Bone marrow (tissue), 2 donors: ENCODE measurements at regions not wholly inside any gene's neighbourhood (a gene's known extent, or its start where the extent isn't known, plus 50 kb on each side); places are given as distances from the start of the nearest gene placed in this dataset.

Experiments used
- DNase-seq, 2 donors: peaks; one replicate each; lab custom pipeline; 2025; lab: John Stamatoyannopoulos, UW

GRCh38 chr2:8518979-8519668 lies 162.7 kb upstream of the ID2 start:
- no peak for DNase-seq

GRCh38 chr2:8520791-8521344 lies 161.0 kb upstream of the ID2 start:
- peak in 1 of 2 donors; percentile 65 for DNase-seq

DNA sequence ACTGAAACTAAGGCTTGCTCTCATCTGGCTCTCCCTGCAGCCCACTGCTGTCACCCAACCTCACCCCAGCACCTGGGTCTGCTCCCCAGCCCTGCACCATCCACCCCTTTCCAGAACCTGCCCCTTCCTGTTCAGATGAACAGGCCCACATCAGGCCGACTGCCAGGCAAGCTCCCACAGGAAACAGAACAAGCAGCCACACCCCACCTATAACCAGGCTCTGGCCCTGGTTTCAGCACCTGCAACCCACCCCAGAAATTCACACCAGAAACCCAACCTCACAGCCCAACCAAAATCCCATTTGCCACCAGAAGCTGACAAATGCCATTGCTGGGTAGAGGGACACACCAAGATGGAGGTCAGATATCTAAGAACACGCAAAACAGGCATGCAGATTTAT lies 159.2 kb upstream of the ID2 start:
- DNase-seq = no peak

GRCh38 chr2:8524388-8524787 lies 157.5 kb upstream of the ID2 start:
- no peak for DNase-seq

DNA sequence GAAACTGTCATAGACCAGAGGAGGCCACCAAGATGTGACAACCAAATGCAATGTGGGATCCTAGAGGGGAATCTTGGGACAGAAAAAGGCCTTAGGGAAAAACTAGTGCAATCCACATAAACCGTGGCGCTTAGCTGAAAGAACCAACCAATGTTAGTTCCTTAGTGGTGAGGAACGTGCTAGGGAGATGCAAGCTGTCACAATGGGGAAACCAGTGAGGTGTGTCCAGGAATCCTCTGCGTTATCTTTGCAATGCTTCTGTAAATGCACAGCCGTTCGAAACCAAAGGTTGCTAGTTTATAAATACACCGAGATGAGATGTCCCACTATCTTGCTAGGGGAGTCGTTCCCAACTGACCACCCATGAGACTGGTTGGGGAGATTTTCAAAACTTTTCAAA lies 157.0 kb upstream of the ID2 start:
- DNase-seq = no peak

- no peak for DNase-seq
Measured at GRCh38 chr2:8525236-8525581, 156.6 kb upstream of the ID2 start.

DNA sequence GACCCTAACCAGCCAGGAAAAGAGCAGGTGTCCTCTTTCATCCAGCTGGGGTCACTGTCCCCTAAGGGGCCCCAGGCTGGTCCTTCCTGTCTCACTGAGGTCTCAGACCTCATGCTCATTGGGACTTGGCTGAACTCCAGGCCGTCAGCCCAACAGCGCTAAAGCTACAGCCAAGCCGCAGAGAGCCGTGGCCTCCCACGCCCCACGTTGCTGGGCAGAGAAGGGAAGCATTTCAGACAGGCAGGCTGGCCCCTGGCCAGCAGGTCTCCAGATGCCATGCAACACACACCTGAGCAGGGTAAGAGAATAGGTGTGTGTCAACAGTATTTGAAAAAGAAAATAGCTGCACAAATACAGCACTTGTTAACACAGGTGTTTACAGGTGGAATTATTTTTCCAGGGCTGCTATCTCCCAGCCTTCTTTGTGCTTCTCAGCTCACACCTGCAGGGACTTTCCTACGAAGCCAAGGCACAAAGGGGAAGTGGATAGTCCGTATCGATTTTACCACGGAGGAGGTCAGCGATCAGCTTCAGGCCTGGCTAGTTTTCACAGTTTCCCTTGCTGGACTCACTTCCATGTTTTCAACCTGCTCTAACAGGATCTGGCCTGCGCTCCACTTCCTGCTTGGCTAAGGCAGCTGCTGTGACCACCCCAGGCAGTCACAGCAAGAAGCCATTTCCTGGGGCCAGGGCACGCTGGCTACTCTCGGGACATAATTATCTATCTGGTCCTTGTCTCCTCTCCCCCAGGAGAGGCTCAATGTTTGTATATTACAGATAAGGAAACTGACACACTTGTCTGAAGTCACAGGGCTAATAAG lies 156.1 kb upstream of the ID2 start:
- peak in 1 of 2 donors; percentile 70 for DNase-seq

DNA sequence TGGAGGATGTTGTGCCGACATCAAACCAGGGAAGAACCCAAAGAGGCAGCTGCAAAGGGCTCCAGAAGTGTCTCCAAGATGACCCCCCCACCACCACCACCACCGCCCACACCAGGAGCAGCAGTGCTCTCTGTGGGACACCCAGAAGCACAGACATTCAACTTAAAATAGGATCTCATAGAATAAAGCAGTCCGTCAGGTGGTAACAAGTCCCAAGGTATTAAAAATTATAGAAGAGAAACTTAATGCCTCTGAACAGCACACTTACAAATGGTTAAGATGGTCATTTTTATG lies 155.5 kb upstream of the ID2 start:
- DNase-seq = no peak

DNA sequence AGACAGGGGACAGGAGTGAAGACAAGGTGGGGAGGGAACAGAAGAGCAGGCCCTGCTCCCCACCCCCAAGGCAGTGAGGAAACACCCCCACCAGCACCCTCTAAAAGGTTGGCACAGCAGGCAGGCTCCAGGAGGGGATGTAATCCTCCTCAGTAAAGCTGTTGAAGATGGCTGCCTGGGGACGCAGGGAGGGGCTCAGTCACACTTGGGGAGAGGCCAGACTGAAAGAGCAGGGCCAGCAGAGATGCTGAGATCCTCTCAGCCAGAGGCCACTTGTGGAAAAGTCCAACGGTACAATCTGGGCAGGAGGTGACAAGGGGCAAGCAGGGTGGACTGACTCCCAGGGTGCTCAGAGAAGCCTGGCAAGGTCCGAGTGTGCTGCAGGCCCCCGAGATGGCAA lies 154.8 kb upstream of the ID2 start:
- no peak for DNase-seq

- no peak for DNase-seq
Measured at GRCh38 chr2:8527676-8528075, 154.2 kb upstream of the ID2 start.

- DNase-seq = no peak
Measured at GRCh38 chr2:8528863-8529262, 153.0 kb upstream of the ID2 start.

GRCh38 chr2:8529706-8530277 lies 152.1 kb upstream of the ID2 start:
- DNase-seq = no peak

GRCh38 chr2:8531481-8531880 lies 150.4 kb upstream of the ID2 start:
- DNase-seq = no peak

- no peak for DNase-seq
Measured at GRCh38 chr2:8532438-8532837, 149.4 kb upstream of the ID2 start.

- no peak for DNase-seq
Measured at GRCh38 chr2:8533923-8534322, 147.9 kb upstream of the ID2 start.

- no peak for DNase-seq
Measured at GRCh38 chr2:8534386-8534728, 147.5 kb upstream of the ID2 start.

DNA sequence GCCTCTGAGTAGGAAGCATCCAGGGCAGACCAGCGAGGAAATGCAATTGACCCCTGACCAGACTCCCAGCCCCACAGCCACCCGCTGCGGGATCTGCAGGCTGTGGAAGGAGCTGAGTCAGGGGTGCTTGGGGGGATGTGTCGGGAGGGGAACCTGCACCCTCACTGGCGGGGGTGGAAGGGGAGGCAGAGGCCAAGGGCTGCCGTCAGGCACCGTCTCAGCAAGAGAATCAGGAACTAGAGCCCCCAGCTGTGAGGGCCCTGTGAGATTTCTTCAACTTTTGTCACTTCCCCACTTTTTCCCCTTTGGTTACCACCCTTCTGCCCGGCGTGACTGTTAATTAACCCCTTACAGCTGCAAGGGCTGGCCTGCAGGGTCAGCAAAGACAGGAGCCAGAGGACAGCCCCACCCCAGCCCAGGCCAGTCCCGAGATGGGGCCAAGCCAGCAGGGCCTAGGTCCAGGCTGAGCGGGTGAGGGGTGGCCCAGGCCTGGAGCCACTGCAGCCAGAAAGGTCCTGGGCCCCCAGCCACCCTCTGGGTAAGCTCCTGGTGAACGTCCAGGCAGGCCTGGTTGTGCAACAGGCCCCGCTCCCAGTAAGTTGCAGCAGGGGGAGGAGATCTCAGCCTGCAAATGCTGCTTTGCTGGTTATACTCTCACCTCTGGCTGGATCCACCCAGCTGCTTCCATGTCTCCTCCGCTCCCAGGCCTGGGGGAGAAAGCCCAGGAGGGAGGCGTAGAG lies 147.0 kb upstream of the ID2 start:
- peak; percentile 78 to 95 for DNase-seq

GRCh38 chr2:8535469-8535795 lies 146.4 kb upstream of the ID2 start:
- no peak for DNase-seq

DNA sequence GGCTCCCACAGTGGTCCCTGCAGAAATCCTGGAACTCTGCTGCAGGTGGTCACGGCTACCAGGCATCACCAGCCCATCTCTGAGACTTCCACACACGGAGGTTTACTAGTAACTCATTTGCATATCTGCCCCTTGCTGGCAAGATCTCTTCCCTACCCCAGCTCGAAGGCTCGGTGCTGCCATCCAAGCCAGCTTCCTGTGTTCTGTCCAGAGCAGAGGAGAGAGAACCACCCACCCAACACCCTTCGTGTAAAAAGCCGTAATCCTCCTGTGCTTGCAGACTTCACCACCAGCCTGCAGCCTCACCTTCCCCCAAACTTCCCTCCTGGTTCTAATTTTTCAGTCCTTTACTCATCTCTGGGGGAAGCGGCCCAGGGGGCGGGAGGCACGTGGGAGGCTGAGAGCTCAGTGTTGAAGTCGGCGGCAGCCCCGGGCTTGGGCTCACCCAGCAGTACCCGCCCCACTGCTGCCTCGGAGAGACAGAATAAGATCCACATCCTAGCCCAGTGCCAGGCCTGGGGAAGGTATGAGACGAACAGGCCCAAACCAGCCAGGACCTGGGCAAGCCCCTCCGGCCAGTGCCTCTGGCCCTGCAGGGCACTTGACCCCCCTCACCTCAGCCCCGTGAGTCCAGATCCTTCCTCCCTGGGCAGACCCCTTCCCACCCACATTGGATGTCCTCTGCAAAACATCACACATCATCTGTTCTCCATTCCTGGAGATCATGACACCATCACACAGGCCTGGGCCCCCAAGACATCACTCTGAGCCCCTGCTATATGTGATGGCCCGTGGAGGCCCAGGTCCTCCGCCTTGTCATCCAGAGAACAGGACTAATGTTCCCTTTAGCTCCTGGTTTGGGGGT lies 145.8 kb upstream of the ID2 start:
- peak in 1 of 2 donors; percentile 63 for DNase-seq

DNA sequence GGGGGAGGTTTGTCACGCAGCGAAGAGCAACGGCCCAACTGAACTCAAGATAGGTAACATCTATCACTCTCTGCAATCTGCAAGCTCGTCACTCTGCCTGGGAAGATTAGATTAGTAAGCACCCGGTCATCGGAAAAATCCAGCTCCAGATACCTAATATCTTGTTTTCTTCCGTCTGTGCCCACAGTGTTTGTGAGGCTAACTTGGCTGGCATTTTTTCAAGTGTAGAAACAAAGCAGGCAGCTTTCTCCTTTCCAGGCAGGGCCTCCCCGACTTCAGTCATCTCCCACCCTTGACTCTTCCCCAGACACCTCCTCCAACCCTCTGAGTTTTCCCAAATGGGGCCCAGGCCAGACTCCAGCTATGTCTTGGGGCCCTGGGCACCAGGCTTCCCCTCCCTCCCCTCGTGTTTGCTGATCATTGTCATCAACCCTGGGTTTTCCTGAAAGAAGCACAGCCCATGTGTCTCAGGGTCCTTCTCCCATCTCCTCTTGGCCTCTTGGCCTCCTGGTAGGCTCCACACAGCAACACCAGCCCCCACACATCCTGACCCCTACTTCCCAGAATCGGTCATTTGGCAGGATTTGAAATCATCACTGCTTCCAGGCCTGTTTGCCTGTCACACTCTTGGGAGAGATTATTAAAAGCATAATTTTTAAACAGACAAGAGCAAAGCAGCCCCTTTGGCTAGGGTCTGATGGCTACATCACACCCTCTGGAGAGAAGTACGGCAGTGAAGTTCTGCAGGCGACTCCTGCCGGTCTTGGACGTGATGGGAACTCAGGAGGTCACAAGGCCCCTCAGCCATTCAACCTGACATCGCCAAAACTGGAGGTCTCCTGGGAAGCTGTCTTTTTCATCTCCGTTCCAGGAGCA lies 144.9 kb upstream of the ID2 start:
- DNase-seq = no peak
